ENCODE measurements at regions not wholly inside any gene's neighbourhood (a gene's known extent, or its start where the extent isn't known, plus 50 kb on each side); places are given as distances from the start of the nearest gene placed in this dataset.

- no peaks in the 10 kb centered on the region for H3K4me1 Mint-ChIP-seq
- H3K27me3 Mint-ChIP-seq, result peaks cover 4 to 23% (median 16%) of the 10 kb centered on the region in 3 donors
- peak overlapping the region in 1 of 8 donors; percentile 47 for H3K4me3 Mint-ChIP-seq
- peaks cover 0 to 11% (median 0%) of the 10 kb centered on the region in 7 donors for H3K9me3 Mint-ChIP-seq
- ATAC-seq (ENCODE audit: low read depth in 2 of 2) (no peak), DNase-seq (no peak)
- H3K36me3 Mint-ChIP-seq, result no peaks in the 10 kb centered on the region
- H3K27ac Mint-ChIP-seq, result no peak overlapping the region
These were observed 59.5 kb downstream of the MYCN start for GRCh38 chr2:15999596-16000469.

GRCh38 chr2:15997728-15998280, 57.5 kb downstream of the MYCN start:
- ATAC-seq (ENCODE audit: low read depth in 2 of 2) (no peak), DNase-seq (no peak)
- Mint-ChIP-seq H3K4me3 (no peak overlapping the region), H3K4me1 (no peaks in the 10 kb centered on the region), H3K27me3 (peaks cover 4 to 14% (median 8%) of the 10 kb centered on the region in 3 donors), H3K36me3 (no peaks in the 10 kb centered on the region), H3K9me3 (peaks cover 0 to 11% (median 1%) of the 10 kb centered on the region in 7 donors), H3K27ac (no peak overlapping the region)

- Mint-ChIP-seq H3K27me3 (peaks cover 4 to 14% (median 8%) of the 10 kb centered on the region in 3 donors), H3K36me3 (no peaks in the 10 kb centered on the region), H3K4me3 (no peak overlapping the region), H3K27ac (no peak overlapping the region), H3K4me1 (no peaks in the 10 kb centered on the region), H3K9me3 (peaks cover 0 to 11% (median 1%) of the 10 kb centered on the region in 7 donors)
- ATAC-seq (ENCODE audit: low read depth in 2 of 2), result no peak
- no peak for DNase-seq
These were observed 56.4 kb downstream of the MYCN start for GRCh38 chr2:15996536-15997423.
